ENCODE measurements at regions not wholly inside any gene's neighbourhood (a gene's known extent, or its start where the extent isn't known, plus 50 kb on each side); places are given as distances from the start of the nearest gene placed in this dataset.
"Not testable (repeated sequence)": the region's sequence is repeated elsewhere in the genome, so short reads cannot be mapped to it uniquely, and the experiment has no call there.

- Histone ChIP-seq H3K9me3 (peaks cover 0 to 7% (median 2%) of the 10 kb centered on the region in 4 donors), H3K27me3 (no peaks in the 10 kb centered on the region), H3K4me3 (no peak overlapping the region), H3K36me3 (no peaks in the 10 kb centered on the region), H3K4me1 (no peaks in the 10 kb centered on the region), H3K27ac (no peak overlapping the region)
- ATAC-seq (no peak), DNase-seq (no peak)
- TF ChIP-seq CTCF (IDR thresholded peaks at IDR 0.05) (no peak), POLR2A (IDR thresholded peaks at IDR 0.05) (no peak)
- WGBS (ENCODE audit: insufficient coverage, low coverage, low lambda C conversion rate, missing lambda C conversion rate): 78% methylated on average over 3 of the region's 3 CpGs
- intact Hi-C loops (cut with DNase I): no loop called here
These were observed 160.4 kb downstream of the CRLF2 start for GRCh38 chrX:1052021-1052420.

- Histone ChIP-seq H3K4me3 (no peak overlapping the region), H3K27ac (no peak overlapping the region), H3K36me3 (no peaks in the 10 kb centered on the region), H3K27me3 (no peaks in the 10 kb centered on the region), H3K9me3 (peaks cover 0 to 7% (median 2%) of the 10 kb centered on the region in 4 donors), H3K4me1 (no peaks in the 10 kb centered on the region)
- DNase-seq: no peak
- intact Hi-C loops (cut with DNase I): no loop called here
- TF ChIP-seq POLR2A (IDR thresholded peaks at IDR 0.05) (no peak), CTCF (IDR thresholded peaks at IDR 0.05) (no peak)
- ATAC-seq: no peak
- 100% methylated on average over 1 of the region's 1 CpG for WGBS (ENCODE audit: insufficient coverage, low coverage, low lambda C conversion rate, missing lambda C conversion rate)
These were observed 161.0 kb downstream of the CRLF2 start for GRCh38 chrX:1051421-1051820.

GRCh38 chrX:1045680-1046314, 166.7 kb downstream of the CRLF2 start:
- no peak for ATAC-seq
- H3K9me3 ChIP-seq: no peaks in the 10 kb centered on the region

GRCh38 chrX:1041091-1041490, 171.4 kb downstream of the CRLF2 start:
- WGBS (ENCODE audit: insufficient coverage, low coverage, low lambda C conversion rate, missing lambda C conversion rate): 61% methylated on average over 6 of the region's 11 CpGs
- TF ChIP-seq POLR2A (IDR thresholded peaks at IDR 0.05) (no peak), CTCF (IDR thresholded peaks at IDR 0.05) (no peak)
- Histone ChIP-seq H3K27ac (no peak overlapping the region), H3K9me3 (no peaks in the 10 kb centered on the region), H3K4me3 (no peak overlapping the region), H3K36me3 (no peaks in the 10 kb centered on the region), H3K27me3 (no peaks in the 10 kb centered on the region), H3K4me1 (no peaks in the 10 kb centered on the region)
- DNase-seq (no peak), ATAC-seq (no peak)
- intact Hi-C loops (cut with DNase I): no loop called here

More at GRCh38 chrX:1045680-1046314, 166.7 kb downstream of the CRLF2 start:
- intact Hi-C loops (cut with DNase I): no loop called here
- Histone ChIP-seq H3K36me3 (no peaks in the 10 kb centered on the region), H3K27me3 (no peaks in the 10 kb centered on the region), H3K4me3 (no peak overlapping the region), H3K27ac (no peak overlapping the region), H3K4me1 (no peaks in the 10 kb centered on the region)
- TF ChIP-seq POLR2A (IDR thresholded peaks at IDR 0.05): no peak
- no peak for DNase-seq
- WGBS (ENCODE audit: insufficient coverage, low coverage, low lambda C conversion rate, missing lambda C conversion rate): 71% methylated on average over 9 of the region's 9 CpGs

GRCh38 chrX:1035931-1036330, 176.5 kb downstream of the CRLF2 start:
- 77% methylated on average over 13 of the region's 14 CpGs for WGBS (ENCODE audit: insufficient coverage, low coverage, low lambda C conversion rate, missing lambda C conversion rate)
- H3K9me3 ChIP-seq; H3K36me3 ChIP-seq; H3K4me3 ChIP-seq; H3K27ac ChIP-seq; intact Hi-C loops (cut with DNase I); H3K27me3 ChIP-seq; DNase-seq; H3K4me1 ChIP-seq; ATAC-seq: not testable (repeated sequence)
